ENCODE measurements at regions not wholly inside any gene's neighbourhood (a gene's known extent, or its start where the extent isn't known, plus 50 kb on each side); places are given as distances from the start of the nearest gene placed in this dataset.

DNA sequence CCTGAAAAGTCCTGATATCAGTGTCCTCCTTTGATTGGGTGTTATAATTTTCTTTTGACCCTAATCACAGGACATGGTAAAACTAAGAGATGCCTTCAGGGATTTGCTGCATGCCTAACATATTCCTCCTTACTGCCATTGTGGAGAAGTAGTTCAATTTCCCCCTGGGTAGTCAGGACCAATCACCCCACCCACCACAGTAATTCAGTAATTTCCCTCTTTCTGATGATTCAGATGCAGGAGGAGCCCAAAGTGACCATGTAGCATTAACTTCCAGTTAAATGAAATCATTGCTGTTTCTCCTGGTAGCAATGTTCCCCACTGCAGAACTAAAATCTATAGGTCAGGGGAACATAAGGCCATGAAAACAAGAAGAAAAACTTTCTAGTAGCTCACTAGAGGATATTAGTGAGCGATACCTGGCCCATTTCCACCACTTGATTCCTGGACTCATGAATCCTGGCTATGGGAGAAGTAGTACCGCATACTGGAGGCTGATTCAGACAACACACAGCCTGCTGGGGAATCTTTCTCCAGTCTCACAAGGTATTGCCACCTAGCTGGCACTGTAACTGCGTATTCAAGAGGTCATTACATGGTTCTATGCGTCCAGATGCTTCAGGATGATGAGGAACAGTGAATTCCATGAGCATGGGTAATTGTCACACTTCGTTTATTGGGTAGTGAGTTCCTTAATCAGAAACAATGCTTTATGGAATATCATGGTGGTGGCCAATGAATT lies 561.2 kb downstream of the HAO1 start:
- no peaks in the 10 kb centered on the region for H3K27me3 ChIP-seq (ENCODE audit: low read depth)
- DNase-seq, result no peak
- intact Hi-C loops (cut with DNase I), result no loop called here
- H3K27ac ChIP-seq, result no peak overlapping the region
- TF ChIP-seq, protein P1, sequence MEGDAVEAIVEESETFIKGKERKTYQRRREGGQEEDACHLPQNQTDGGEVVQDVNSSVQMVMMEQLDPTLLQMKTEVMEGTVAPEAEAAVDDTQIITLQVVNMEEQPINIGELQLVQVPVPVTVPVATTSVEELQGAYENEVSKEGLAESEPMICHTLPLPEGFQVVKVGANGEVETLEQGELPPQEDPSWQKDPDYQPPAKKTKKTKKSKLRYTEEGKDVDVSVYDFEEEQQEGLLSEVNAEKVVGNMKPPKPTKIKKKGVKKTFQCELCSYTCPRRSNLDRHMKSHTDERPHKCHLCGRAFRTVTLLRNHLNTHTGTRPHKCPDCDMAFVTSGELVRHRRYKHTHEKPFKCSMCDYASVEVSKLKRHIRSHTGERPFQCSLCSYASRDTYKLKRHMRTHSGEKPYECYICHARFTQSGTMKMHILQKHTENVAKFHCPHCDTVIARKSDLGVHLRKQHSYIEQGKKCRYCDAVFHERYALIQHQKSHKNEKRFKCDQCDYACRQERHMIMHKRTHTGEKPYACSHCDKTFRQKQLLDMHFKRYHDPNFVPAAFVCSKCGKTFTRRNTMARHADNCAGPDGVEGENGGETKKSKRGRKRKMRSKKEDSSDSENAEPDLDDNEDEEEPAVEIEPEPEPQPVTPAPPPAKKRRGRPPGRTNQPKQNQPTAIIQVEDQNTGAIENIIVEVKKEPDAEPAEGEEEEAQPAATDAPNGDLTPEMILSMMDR (IDR thresholded peaks at IDR 0.05), result no peak
- no peak overlapping the region for H3K4me3 ChIP-seq
- ATAC-seq, result no peak
- no peaks in the 10 kb centered on the region for H3K9me3 ChIP-seq
- H3K4me1 ChIP-seq, result no peaks in the 10 kb centered on the region
- no peaks in the 10 kb centered on the region for H3K36me3 ChIP-seq

- H3K27me3 ChIP-seq (ENCODE audit: low read depth), result no peaks in the 10 kb centered on the region
- no peaks in the 10 kb centered on the region for H3K9me3 ChIP-seq
- intact Hi-C loops (cut with DNase I), result no loop called here
- no peak overlapping the region for H3K27ac ChIP-seq
- H3K36me3 ChIP-seq, result no peaks in the 10 kb centered on the region
- TF ChIP-seq, protein P1 (IDR thresholded peaks at IDR 0.05), result no peak
- ATAC-seq, result no peak
- no peaks in the 10 kb centered on the region for H3K4me1 ChIP-seq
- no peak overlapping the region for H3K4me3 ChIP-seq
- DNase-seq, result no peak
Observed at GRCh38 chr20:7379621-7380220, 560.5 kb downstream of the HAO1 start.

- DNase-seq (no peak), ATAC-seq (no peak)
- Histone ChIP-seq H3K27me3 (ENCODE audit: low read depth) (no peaks in the 10 kb centered on the region), H3K9me3 (no peaks in the 10 kb centered on the region), H3K36me3 (no peaks in the 10 kb centered on the region), H3K4me3 (no peak overlapping the region), H3K4me1 (no peaks in the 10 kb centered on the region), H3K27ac (no peak overlapping the region)
- TF ChIP-seq, protein P1 (IDR thresholded peaks at IDR 0.05), result no peak
- intact Hi-C loops (cut with DNase I), result no loop called here
Observed at GRCh38 chr20:7383216-7383615, 557.0 kb downstream of the HAO1 start.

DNA sequence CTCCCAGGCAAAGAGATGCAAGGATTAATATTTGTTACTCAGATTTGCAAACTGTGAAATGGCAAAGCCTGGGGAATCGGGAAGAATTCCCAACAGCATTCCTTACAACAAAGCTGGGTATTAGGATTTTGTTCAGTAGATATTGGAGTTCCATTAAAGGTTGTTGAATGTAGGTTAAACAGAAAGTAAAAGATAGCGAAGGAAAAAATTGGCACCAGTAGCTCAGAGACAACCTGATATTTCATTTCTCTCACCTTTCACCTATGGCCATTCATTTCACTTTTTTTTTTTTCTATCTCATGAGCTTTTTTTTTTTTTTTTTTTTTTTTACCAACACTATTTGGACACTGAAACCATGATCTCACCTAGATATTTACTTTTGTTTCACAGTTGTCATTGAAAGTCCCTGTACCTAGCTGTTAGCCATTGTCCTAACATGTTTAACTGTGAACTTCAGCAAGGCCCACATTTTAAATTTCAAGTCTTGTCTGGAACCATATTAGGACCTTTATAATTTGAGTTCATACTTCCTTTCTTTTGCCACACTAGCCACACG lies 552.5 kb downstream of the HAO1 start:
- no peak for ATAC-seq
- no peak for DNase-seq
- H3K4me3 ChIP-seq, result no peak overlapping the region
- TF ChIP-seq, protein P1 (IDR thresholded peaks at IDR 0.05), result no peak
- H3K27me3 ChIP-seq (ENCODE audit: low read depth), result no peaks in the 10 kb centered on the region
- intact Hi-C loops (cut with DNase I), result no loop called here
- H3K9me3 ChIP-seq, result no peaks in the 10 kb centered on the region
- no peaks in the 10 kb centered on the region for H3K4me1 ChIP-seq
- H3K27ac ChIP-seq, result no peak overlapping the region
- no peaks in the 10 kb centered on the region for H3K36me3 ChIP-seq

DNA sequence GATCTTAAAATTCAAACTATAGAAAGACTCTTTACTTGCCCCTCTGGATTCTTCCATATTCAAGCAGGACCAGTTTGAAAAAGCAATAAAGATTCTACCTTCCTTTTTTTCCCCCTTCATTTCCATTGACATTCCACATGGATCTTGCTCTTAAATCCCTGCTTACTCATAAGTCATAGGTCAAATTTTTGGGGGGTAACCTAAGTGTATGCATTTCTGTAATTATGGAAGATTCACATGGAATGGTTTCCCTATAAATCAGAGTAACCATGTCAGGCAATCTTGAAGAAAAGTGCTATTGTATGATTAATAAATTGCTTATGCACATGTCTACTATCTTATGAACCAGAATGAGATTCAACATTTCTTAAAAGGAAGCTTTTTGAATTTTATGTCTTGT lies 551.0 kb downstream of the HAO1 start:
- intact Hi-C loops (cut with DNase I), result no loop called here
- DNase-seq (no peak), ATAC-seq (no peak)
- no peaks in the 10 kb centered on the region for H3K27me3 ChIP-seq (ENCODE audit: low read depth)
- TF ChIP-seq, protein P1 (IDR thresholded peaks at IDR 0.05), result no peak
- H3K4me3 ChIP-seq, result no peak overlapping the region
- H3K36me3 ChIP-seq, result no peaks in the 10 kb centered on the region
- H3K27ac ChIP-seq, result no peak overlapping the region
- no peaks in the 10 kb centered on the region for H3K9me3 ChIP-seq
- no peaks in the 10 kb centered on the region for H3K4me1 ChIP-seq
